Central memory CD4-positive, alpha-beta T cell (primary cell): ENCODE measurements at regions not wholly inside any gene's neighbourhood (a gene's known extent, or its start where the extent isn't known, plus 50 kb on each side); places are given as distances from the start of the nearest gene placed in this dataset.
"Not testable (repeated sequence)": the region's sequence is repeated elsewhere in the genome, so short reads cannot be mapped to it uniquely, and the experiment has no call there.

Experiments
- DNase-seq: peaks from one replicate; pipeline ENCODE4 v3.0.0; 2022

DNA sequence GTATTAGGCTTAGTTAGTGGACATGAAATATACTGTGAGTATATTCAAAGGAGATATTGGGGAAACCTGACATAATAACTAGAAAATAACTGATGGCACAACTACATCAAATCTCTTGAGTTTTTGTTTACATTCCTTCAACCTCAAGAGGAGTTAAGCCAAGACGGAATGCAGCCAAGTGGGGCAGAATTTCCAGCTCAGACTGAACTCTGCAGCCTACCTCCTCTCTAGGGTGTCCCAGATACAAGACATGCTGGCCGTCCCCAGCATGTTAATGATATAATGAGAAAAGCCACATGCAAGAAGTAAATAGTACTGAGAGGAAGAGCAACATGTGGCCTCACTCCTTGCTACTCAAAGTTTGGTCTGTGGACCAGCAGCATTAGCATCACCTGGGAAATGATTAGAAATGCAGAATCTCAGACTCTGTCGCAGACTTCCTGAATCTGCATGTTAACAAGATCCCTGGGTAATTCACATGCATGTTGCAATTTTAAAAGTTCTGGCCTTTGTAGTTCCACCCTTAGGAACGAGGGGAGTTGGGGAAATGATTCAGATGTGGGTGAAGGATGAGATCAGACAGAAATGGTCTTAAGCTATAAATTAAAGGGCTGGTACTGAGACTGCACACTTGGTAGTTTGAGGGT, 118.4 kb upstream of the CACUL1 start:
- DNase-seq = no peak

DNA sequence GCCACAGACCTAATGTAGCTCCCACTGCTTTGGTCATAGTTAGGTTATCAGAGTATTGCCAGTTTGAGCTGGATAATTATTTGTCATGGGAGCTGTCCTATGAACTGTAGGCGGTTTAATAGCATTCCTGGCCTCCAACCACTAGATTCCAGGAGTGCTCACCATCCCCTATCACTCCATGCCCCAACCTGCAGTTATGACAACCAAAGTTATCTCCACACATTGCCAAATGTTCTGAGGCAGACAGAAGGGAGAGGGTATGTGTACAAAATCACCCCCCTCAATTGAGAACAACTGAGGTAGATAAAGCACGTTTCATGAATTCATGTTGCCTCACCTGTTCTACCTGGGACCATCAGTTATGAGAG, 119.0 kb upstream of the CACUL1 start:
- no peak for DNase-seq

DNA sequence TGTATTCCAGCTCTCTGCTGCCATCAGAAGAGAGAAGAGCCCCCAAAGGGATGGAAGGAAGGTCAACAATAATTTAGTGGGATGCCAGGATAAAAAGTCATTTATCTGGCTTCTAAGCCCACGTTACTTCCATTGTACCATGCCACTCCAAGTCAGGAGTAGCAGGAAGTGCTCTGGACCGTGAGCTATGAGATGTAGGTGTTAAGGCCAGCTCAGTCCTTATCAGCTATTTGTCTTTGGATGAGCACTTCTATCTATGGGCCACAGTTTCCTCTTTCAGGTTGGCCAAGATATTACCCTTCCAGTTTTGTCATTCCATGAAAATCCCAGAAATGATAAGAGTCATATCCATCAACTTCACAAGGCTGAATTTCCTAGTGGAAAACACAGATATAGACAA, 119.4 kb upstream of the CACUL1 start:
- DNase-seq = no peak

DNA sequence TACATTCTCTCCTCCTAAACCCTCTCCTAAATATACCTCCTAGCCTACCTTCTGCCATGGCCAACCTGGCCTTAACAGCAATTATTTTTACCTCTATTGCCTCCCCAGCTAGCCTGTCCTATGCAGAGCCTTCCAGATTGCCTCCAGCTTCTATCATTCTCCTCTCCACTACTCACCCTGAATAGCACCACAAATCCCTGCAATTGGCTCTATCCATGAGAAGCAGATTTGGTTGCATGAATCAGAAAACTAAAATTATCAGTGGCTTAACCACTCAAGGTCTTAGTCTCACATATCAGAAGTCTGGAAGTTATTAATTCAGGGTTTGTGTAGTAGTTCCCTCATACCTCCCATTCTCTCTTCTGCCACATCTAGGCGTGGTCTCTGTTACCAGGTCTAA, 120.3 kb upstream of the CACUL1 start:
- DNase-seq = no peak

DNA sequence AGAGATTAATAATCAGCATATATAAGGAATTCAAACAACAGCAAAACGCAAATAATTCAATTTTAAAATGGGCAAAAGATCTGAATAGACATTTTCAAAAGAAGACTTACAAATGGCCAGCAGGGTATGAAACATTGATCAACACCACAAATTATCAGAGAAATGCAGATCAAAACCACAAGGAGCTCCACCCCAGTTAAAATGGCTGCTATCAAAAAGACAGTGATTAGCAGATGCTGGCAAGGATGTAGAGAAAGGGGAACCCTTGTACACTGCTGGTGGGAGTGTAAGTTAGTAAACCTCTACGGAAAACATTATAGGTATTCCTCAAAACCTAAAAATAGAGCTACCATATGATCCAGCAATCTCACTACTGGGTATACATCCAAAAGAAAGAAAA, 128.0 kb upstream of the CACUL1 start:
- DNase-seq = no peak

DNA sequence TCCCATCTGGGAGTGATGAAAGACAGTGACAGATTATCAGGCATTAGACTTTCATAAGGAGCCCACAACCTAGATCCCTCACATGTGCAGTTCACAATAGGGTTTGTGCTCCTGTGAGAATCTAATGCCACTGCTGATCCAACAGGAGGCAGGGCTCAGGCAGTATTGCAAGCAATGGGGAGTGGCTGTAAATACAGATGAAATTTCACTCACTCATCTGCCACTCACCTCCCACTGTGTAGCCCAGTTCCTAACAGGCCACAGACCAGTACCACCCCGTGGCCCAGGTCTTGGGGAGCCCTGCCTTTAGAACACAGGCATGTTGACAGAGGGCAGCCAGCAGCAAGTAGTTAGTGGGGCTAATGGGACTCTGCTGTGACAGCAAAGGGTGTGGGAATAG, 137.3 kb upstream of the NANOS1 start:
- DNase-seq = no peak

DNA sequence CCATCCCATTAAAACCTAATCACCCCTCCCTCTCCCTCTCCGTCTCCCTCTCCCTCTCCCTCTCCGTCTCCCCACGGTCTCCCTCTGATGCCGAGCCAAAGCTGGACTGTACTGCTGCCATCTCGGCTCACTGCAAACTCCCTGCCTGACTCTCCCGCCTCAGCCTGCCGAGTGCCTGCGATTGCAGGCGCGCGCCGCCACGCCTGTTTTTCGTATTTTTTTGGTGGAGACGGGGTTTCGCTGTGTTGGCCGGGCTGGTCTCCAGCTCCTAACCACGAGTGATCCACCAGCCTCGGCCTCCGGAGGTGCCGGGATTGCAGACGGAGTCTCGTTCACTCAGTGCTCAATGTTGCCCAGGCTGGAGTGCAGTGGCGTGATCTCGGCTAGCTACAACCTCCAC, 134.6 kb upstream of the NANOS1 start:
- not testable (repeated sequence) for DNase-seq

DNA sequence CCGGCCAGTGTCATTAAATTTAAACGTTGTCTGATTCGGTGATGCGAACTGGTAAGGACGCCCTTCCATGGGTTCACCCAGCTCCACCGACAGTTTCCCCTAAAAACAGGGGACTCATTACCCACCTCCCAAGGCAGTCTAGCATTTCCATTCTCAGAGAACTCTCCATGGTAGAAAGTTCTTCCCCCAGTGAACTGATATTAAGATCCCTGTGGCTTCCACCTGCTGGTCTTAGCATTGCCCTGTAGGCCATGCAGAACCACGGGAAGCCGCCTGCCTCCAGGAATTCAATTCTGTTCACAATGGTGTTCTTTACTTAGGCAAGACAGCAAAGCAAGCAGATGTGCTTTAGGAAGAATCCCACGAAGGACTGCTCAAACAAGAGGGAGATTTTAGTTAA, 128.9 kb upstream of the NANOS1 start:
- no peak for DNase-seq

DNA sequence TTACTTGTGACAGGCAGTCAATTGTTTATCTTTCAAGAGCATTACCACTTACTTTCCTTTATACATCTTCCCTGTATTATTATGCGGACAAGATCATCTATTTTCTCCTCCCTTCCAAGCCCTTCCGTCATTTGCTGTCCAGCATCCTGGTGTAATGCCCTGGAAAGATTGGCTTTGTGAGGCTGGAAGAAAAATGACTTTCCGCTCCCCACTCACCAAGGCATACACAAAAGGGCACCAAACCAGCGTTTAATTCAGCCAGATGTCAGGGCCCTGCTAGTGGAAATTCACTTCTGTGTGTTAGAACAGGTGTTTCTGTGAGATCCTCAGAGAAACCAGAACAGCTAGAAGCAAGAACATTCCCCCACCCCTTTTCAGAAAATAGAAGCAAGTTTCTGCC, 128.1 kb upstream of the NANOS1 start:
- DNase-seq = no peak

DNA sequence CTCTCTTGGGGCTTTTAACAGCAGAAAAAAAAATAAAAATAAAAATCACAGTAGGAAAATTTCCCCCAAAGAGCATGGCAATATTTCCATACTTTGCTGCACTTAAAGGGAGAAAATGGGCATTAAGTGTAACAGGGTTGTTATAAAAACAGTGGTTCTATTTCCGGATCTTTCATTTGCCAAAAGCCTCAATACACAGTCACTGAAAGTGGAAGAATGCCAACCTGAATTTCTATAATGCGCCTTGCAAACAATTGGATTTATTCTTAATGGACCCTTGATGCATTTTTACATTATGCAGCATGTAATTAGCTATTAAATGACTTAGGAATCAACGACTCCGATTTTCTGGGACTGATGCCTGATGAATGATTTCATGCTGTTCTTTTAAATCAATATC, 127.6 kb upstream of the NANOS1 start:
- no peak for DNase-seq

DNA sequence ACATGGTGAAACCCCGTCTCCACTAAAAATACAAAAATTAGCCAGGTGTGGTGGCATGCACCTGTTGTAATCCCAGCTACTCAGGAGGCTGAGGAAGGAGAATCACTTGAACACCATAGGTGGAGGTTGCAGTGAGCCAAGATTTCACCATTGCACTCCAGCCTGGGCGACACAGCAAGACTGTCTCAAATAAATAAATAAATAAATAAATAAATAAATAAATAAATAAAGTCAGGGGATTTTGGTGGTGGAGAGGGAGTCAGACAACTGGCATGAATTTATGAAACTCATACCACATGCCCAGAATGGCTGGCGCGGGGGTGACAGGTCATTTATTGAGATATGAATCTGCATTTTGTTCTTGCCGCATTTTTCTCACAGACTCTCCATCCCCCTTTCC, 126.9 kb upstream of the NANOS1 start:
- not testable (repeated sequence) for DNase-seq

DNA sequence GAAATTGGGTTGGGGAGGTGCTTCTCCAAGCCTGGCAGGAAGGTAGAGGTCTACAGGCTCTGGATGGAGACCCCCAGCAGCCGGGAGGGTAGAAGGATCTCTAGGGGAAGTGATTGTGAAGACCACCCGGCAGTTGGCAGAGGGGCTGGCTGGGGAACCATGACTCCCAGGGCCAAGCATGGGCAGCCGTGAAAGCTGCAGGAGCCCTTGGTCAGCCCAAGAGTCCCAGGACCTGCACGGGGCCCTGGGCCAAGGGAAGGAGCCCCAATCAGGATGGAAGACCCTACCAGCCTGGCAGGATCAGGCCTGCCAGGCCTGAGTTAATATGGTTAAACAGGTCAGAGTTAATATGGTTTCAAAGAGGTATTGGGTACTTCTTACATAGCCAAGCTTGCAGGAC, 126.3 kb upstream of the NANOS1 start:
- DNase-seq = no peak

DNA sequence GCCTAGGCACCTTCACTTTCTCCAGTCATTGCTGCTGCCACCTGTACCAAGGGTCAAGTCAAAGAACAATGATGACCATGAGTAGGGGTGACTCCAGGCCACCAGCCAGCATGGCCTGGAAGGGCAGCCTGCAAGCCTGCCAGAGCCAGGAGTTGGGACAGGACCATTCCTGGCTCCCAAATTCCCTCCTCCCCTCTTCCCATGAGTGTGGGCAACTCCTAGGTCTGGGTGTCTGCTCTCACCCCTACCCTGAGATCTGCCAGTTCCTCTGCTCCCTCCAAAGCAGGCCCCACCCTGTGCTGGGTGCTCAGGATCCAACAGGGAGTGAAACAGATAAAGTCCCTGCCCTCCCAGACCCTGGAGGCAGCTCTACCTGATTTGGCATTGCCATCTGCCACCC, 125.8 kb upstream of the NANOS1 start:
- DNase-seq = no peak

DNA sequence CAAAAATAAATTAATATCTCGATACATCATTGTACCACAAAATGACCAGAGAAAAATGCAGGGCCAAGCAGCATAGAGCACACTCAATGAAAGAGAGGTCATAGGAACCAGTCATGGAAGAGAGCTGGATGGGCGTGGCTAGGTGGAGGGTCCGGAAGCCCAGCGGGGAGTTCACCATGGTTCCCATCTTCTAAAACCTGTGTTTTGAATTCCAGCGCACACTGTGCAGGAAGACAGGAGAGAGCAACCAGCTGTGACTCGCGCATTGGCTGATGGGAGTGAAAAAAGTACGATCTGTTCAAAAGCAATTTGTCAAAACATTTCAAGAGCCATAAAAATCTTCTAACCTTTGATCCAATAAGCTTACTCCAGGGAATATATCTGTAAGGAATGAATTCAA, 125.2 kb upstream of the NANOS1 start:
- DNase-seq = no peak

DNA sequence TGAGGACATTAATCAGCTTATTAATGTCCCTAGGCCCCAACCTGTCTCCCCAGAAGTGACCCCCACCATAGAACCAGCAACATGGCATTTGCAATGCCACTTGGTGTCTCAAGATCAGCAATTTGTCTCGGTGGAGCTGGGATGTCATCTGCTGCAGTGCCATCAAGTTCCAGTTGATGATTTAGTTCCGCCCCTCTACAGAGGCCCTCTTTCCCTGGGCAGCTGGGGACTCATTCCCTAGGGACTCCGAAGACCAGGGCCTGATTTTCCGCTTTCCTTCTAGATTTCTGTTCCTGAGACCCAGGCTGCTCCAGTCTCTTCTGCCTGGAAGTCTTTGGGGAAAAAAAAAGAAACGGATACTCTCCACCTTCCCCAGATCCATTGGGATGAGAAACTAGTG, 122.5 kb upstream of the NANOS1 start:
- no peak for DNase-seq

DNA sequence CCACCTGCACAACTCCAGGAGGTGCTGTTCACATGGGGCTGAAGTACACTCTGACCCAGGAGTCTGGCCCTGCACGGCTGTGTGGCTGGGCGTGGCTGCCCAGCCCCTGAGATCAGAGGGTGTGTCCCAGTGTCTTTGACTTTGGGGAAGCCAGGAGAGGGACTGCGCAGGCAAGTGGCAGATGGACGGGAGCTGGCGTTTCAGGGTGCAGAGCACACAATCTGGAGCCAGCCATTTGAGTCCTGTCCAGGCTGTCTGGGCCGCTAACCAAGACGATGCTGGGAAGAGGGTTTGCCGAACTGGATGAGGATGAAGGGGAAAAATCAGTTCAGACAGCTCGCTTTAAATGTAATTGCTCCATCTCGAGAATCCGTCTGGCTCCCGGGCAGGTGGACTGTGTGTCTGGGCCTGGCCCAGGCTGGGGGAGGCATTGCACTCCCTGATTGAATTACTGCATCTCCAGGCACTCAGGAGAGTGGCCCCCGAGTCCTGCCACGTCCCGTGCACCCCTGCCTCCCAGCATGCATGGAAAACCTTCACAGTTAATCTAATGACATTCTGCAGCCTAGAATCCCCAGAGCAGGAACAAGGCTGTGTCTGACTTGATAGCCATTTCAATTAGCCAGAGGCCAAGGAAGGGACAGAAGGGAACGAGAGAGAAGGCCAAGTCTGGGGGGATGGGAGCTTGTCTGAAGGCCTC, 120.8 kb upstream of the NANOS1 start:
- no peak for DNase-seq

DNA sequence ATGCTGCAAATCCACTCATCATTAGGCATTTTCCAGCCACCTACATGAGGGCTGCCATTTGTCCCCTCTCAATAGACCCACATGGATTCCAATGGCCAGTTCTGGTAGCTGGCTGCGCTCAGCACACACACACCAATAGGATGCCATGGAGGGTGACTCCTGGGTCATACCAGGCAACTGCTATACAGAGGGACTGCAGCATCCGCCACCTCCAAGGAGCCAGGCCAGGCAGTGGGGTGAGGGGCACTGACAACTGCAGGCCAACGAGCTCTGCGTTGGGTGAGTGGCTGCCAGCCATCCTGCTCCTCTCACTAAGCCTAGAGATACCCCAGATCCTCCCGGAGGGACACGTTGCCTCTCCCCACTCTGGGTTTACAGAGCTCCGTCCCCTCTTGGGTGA, 118.8 kb upstream of the NANOS1 start:
- no peak for DNase-seq

DNA sequence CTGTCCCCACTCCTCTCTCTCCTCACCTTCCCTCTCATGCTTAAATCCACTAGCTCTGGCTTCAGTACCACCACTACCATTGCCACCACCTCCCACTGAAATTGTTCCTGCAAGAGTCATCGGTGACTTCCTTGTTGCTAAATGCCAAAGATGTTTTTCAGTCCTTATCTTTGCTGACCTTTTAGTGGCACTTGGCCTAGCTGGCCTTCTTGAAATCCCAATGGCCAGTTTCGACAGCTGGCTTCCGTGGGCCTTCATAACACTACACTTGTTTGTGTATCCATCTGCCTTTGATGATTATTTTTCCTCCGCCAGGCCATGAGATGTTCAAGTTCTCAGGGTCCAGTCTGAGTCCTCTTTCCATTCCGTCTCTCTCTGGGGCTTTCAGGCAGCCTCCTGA, 118.2 kb upstream of the NANOS1 start:
- no peak for DNase-seq

DNA sequence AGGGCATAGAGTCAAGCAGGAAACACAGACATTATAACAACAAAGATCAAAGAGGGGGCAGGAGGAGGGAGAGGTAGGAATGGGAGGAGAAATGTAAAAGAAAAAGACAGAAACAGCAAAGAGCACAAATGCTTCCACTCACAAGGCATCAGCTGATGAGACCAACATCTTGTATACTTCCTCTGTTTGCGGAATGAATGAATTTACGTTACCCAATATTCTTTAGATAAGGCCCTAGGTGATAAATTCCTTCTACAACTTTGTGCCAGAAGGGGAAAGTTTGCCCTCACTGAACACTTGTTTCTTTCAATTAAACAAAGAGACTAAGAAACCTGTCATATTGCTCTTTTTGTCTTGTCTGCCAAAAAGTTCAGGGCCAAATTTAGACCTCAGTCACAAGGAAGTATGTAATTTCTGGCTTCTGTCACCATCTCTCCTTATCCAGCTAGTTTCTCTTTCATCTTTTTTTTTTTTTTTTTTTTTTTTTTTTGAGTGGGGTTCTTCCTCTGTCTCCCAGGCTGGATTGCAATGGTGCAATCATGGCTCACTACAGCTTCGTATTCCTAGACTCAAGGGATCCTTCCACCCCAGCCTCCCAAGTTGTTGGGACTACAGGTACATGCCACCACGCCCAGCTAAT, 116.4 kb upstream of the NANOS1 start:
- DNase-seq = no peak

DNA sequence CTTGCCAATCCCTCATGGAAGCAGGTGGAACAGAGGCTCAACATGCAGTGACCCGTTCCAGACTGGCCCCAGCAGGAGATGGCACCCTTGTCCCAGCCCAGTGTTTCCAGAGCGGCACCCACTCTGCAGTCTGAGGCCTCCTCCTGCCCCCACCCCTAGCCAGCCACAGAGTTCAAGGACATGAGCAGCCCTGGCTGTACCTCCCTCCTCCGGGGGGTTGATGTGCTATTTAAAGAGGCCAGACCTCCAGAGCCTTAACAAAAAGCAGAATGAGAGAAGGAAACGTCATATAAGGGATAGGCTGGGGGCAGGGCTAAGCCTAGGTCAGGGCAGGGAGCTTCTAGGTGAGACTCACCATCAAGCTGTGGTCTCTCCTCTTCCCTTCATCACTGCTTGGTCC, 115.7 kb upstream of the NANOS1 start:
- DNase-seq = no peak

DNA sequence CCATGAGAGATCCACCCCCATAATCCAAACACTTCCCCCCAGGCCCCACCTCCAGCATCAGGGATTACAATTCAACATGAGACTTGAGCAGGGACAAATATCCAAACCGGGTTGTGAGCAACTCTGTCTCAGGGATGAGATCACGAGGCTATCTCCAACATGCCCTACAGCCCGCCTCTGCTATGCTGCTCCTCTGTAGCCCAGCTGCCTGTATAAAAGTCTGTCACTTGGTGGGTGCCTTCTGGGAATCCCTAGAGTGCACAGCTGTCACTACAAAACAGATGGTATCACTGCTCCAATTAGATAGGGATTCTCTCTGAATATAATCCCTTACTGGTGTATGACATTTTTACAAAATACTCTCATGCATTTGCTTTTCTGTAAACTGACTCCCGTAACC, 114.9 kb upstream of the NANOS1 start:
- DNase-seq = no peak

DNA sequence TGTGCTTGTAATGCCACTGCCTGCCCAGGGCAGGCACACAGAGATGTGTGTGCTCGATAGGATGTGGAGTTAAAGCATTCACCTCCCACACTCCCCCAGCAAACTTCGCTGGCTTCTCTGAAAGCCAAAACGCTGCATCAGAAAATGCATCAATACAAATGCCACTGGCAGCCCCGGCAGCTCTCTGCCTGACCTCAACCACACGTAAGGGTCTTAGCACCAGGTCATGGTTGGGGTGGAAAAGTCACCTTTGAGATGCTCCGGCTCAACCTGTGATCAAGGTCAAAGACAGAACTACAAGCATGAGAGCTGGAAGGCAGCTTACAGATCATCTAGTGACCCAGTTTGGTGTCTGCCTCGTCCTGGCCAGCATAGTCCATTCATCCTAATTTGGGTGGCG, 114.4 kb upstream of the NANOS1 start:
- no peak for DNase-seq

DNA sequence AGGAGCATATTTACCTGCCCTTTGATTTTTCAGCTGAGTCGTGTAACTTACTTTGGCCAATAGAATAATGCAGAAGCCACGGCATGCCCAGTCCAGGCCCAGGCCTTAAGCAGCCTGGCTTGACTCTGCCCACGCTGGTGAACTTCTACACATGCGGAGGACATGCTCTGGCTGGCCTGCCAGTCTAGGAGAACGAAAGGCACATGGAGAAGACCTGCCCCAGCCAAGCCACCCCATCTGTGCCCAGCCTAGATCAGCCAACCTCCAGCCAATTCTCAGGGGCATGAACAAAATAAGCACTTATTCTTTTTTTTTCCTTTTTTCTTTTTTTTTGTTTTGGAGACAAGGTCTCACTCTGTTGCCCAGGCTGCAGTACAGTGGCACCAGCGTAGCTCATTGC, 112.7 kb upstream of the NANOS1 start:
- no peak for DNase-seq

DNA sequence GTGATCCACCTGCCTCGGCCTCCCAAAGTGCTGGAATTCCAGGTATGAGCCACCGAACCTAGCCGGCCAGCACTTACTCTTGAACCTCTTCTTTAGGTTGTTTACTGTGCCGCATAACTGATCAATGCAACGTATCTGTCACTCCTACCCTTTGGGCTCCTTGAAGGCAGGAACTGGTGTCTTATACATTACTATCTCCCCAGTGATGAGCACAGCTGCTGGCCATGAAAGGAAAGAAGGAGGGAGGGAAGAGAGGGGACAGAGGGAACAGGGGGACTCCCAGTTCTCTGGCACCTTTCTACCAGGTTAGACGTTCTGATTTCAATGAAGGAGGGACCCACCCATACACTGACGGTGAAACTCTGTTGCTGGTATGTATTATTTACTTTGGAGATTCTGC, 111.8 kb upstream of the NANOS1 start:
- no peak for DNase-seq

DNA sequence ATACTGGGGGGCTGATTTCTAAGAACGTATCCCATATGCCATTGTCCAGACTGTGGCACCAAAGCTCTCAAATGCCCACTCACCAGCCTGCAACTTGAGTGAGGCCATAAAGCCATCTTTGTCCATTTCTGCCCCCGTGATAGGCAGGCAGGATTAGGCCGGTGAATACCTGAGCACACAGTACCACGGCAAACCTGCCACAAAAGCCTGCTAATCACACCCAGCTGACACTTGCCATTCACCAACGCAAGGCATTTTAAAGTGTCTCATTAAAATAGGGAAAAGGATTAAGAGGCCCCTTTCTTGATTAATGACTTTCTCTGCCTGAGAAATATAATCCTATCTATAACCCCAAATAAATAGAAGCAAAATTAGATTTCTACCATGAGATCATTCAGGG, 111.4 kb upstream of the NANOS1 start:
- no peak for DNase-seq
